Cardiac fibroblast (primary cell): ENCODE measurements at regions not wholly inside any gene's neighbourhood (a gene's known extent, or its start where the extent isn't known, plus 50 kb on each side); places are given as distances from the start of the nearest gene placed in this dataset.

ENCODE experiments used
- DNase-seq, 2 donors: peaks; one replicate each; pipeline versions ENCODE4 v3.0.0 to v3.0.0-alpha.2; 2010; ENCODE audit warnings: low read depth in 2 of 2
- H3K4me3 ChIP-seq, 2 donors: replicated peaks in 1 of 2; 1 replicate in 1 of 2; 2 replicates in 1 of 2; pipeline ENCODE4 v1.5.1; 2011; ENCODE audit warnings: low read depth in 2 of 2, low read length in 2 of 2, mild to moderate bottlenecking in 2 of 2, moderate library complexity in 1 of 2
- CTCF ChIP-seq: IDR thresholded peaks from one replicate; pipeline ENCODE4 v1.5.1; 2011; ENCODE audit warnings: low read depth, mild to moderate bottlenecking, low read length, inconsistent platforms

DNA sequence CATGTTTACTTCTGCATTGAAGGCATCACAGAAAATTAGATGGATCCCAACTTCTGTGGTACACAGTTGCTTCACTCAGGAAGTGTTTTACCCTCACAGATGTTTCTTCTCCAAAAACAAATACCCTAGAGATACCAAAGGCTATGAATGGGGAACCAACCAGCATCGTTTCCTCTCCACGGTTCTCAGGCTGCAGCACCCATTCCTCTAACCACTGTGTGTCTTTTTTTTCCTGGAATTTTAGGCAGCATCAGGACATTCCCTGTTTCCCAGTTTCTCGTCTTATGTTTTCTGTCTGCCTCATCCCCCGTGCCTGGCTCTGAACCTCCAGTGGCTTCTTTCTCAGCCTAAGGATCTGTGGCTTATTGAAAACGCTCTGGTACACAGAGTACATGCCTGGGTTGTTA, 72.0 kb upstream of the TBX5 start:
- DNase-seq: peak in 1 of 2 donors; percentile 16
- no peak for TF ChIP-seq CTCF
- no peak overlapping the region for H3K4me3 ChIP-seq

GRCh38 chr12:114476159-114476558, 70.2 kb upstream of the TBX5 start:
- peak; percentile 50 to 68 for DNase-seq
- peak; percentile 41 for TF ChIP-seq CTCF
- H3K4me3 ChIP-seq: no peak overlapping the region

- H3K4me3 ChIP-seq: no peak overlapping the region
- DNase-seq: no peak
- TF ChIP-seq CTCF: no peak
These were observed 67.8 kb upstream of the TBX5 start for GRCh38 chr12:114473717-114474116.

- no peak for TF ChIP-seq CTCF
These were observed 67.1 kb upstream of the TBX5 start for GRCh38 chr12:114473018-114473417.

DNA sequence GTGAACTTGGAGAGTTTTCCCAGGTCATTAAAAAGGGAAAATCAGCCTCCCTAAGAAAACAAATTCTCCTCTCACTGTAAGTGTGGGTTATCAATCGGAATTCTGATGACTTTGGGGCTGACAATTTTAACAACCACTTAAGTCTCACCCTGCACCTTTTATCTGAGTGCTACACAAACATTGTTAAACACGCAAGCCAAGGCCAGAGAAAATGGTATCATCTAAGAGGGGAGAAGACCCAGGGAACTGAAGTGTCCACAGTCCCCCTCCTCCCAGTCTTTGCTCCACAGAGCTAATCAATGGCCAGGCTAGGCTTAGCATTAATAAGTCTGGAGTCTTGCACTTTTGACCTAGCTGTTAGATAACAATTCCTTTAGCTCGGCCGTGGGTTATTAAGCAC, 51.7 kb upstream of the TBX5 start:
- no peak for DNase-seq
- no peak overlapping the region for H3K4me3 ChIP-seq
- TF ChIP-seq CTCF: no peak

More at GRCh38 chr12:114473018-114473417, 67.1 kb upstream of the TBX5 start:
- no peak overlapping the region for H3K4me3 ChIP-seq
- DNase-seq: no peak
